AG10803 (cell line): ENCODE measurements at regions not wholly inside any gene's neighbourhood (a gene's known extent, or its start where the extent isn't known, plus 50 kb on each side); places are given as distances from the start of the nearest gene placed in this dataset.

ENCODE experiments used
- DNase-seq: peaks from one replicate; pipeline ENCODE4 v3.0.0; 2010; ENCODE audit warnings: low read depth
- H3K4me3 ChIP-seq: 2 replicates; pipeline ENCODE4 v1.5.1; 2011; ENCODE audit warnings: mild to moderate bottlenecking, low read length, control low read depth
- TF ChIP-seq, protein P1 (sequence below): conservative IDR thresholded peaks from 2 replicates; pipeline ENCODE4 v1.5.1; 2011; ENCODE audit warnings: mild to moderate bottlenecking, low read length, control low read depth, inconsistent platforms

DNA sequence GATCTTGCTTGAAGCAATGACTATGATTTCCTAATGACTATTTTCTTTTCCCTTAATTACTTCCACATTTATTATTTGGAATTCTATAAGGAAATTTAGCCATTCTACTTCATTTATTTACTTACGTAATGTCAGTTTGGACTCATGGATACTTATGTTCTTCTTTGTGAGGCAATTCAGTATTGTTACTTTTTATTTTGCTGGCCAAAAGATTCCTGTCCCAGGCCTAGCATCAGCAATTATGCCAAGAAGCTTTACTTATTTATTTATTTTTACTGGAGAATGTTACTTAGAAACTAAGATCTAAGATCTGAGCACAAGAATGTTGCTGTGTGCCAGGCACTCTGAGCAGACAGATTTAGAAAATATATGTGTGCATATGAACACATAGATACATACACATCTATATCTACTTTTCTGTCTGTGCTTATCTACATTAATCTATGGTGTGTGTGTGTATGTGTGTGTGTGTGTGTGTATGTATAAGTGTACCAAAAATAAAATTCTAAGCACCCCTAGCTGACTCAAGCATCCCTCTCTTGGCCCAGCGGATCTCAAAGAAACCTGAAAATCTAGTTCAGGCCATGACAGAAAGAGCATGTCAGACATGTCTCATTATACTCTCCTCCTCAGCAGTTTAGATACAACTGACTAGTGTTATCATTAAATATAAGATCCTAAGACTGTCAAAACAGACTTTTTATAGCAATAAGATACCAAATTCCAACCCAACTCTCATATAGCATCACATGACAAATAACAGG lies 640.0 kb upstream of the GJE1 start:
- no peak overlapping the region for H3K4me3 ChIP-seq
- TF ChIP-seq, protein P1, sequence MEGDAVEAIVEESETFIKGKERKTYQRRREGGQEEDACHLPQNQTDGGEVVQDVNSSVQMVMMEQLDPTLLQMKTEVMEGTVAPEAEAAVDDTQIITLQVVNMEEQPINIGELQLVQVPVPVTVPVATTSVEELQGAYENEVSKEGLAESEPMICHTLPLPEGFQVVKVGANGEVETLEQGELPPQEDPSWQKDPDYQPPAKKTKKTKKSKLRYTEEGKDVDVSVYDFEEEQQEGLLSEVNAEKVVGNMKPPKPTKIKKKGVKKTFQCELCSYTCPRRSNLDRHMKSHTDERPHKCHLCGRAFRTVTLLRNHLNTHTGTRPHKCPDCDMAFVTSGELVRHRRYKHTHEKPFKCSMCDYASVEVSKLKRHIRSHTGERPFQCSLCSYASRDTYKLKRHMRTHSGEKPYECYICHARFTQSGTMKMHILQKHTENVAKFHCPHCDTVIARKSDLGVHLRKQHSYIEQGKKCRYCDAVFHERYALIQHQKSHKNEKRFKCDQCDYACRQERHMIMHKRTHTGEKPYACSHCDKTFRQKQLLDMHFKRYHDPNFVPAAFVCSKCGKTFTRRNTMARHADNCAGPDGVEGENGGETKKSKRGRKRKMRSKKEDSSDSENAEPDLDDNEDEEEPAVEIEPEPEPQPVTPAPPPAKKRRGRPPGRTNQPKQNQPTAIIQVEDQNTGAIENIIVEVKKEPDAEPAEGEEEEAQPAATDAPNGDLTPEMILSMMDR, result no peak
- peak; percentile 9 for DNase-seq

DNA sequence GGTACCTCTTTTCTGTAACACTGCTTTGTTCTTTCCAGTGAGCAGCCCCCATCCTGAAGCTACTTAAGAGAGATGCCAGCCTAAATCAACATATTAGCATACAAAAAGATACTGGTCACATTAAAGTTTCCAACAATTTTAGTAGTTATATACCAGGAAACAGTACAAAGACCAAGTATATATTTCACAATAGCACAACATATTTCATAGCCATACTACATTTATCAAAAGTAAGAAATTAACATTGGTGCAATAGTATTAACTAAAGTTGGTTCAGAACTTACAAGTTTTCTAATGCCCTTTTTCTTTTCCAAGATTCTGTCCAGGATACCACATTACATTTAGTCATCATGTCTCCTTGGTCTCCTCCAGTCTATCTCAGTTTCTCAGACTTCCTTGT lies 641.0 kb upstream of the GJE1 start:
- no peak overlapping the region for H3K4me3 ChIP-seq
- TF ChIP-seq, protein P1, result no peak
- DNase-seq, result no peak

DNA sequence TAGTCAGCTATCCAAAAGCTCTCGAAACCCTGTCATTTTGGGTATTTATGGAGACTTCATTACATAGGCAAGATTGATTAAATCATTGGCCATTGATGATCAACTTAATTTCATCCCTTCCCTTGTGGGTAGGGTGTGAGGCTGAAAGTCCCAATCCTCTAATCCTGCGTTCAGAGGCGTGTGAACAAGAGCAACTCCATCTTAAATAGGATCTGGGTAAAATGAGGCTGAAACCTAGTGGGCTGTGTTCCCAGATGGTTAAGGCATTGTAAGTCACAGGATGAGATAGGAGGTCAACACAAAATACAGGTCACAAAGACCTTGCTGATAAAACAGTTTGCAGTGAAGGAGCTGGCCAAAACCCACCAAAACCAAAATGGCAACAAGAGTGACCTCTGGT lies 641.7 kb upstream of the GJE1 start:
- TF ChIP-seq, protein P1, result no peak
- no peak for DNase-seq
- H3K4me3 ChIP-seq, result no peak overlapping the region

DNA sequence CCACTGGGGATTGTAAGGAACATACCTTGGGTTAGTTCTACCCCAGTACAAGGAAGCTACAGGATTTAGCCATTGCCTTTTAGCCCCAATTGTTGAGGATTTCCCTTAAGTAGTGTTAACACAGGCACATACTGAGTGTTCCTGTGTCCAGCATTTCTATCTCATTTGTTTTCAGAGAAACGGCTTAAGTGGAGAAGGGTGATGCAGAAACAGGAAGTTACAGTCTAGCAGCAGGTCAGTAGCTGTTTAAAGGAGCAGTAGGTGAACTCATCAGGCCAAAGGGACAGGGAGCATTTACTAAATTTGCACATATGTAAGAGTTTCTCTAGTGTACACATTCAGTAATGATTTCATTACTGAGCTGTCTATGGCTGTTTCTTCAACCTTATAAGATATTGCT lies 644.2 kb upstream of the GJE1 start:
- TF ChIP-seq, protein P1, result no peak
- H3K4me3 ChIP-seq, result no peak overlapping the region
- DNase-seq, result peak; percentile 16

DNA sequence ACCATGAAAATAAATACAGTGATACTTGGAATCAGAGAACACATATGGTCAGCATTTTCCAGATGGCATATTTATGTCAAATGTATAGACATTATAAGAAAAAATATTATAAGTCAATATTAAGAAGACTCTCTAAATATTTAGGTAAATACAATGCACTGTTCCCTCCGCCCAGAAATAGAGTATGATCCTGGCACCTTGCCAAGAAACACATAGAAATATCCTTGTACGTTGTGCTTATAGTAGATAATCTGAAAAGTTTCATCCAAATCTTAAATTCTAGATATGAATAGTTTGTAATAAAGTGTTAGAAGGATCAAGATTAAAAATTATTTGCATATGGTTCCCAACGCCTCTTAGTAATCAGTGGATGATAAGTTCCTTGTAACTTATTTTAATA lies 645.8 kb upstream of the GJE1 start:
- no peak for DNase-seq
- H3K4me3 ChIP-seq, result no peak overlapping the region
- TF ChIP-seq, protein P1, result no peak

DNA sequence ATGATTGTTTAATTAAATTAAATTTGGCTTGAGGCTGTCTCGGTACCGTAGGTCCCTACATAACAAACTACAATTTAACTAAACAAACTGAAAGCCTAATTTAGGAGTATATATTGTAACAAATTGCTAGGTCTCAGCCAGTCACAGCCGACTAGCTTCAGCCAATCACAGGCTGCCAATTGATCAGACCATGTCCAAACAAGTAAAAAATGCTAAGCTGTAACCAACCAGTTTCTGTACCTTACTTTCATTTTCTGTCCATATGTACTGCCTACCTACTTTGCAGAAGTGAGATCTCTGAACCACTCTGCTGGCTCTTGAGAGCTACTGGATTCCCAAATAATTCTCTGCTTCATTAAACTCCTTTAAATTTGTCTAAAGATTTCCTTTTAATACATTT lies 648.0 kb upstream of the GJE1 start:
- peak; percentile 9 for DNase-seq
- TF ChIP-seq, protein P1, result no peak
- H3K4me3 ChIP-seq, result no peak overlapping the region

DNA sequence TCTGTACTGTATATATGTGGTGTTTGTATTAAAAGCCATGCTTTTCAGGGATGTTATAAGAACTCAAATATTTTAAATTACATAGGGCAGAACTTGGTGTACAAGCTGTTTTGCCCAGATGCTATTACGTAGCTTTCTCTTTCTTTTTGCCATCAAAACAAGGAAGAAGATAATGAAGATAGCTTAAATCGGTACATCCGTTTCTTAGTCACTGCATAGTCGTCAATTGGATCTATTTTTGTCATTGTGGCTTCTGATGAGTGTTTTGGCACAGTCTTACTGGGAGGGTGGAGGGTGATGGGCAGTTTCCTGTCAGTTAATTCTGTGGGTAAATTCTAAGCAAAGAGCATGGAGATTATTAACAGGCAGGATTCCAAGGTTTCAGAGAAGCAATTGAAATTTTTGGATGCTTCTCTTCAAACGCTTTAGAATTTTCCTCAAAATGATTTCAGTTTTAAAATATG lies 649.1 kb upstream of the GJE1 start:
- peak; percentile 98 for DNase-seq
- TF ChIP-seq, protein P1, result no peak
- H3K4me3 ChIP-seq, result peak overlapping the region; percentile 42
